ENCODE measurements at regions not wholly inside any gene's neighbourhood (a gene's known extent, or its start where the extent isn't known, plus 50 kb on each side); places are given as distances from the start of the nearest gene placed in this dataset.

GRCh38 chr5:29780401-29780800 is 1413.1 kb upstream of the CDH6 start:
- no peak for DNase-seq

DNA sequence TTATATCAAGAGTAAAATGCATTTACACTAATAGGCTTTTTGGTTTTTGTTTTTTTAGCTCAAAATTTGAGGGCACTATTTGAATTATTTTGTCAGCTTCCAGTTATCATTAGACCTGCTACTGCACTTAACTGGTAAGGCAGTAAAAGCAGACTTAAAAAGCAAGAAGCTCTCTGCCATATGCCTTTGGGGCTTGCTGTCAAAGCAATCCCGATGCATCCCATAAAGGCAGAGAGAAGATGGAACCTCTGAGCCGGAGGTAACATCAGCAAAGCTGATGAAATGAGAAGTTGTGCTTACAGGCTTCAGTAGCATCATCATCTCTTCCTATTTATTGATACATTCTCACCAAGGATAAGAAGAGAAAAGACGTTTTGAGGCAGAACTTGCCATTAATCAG is 1414.3 kb upstream of the CDH6 start:
- no peak for DNase-seq

- DNase-seq = no peak
Observed at GRCh38 chr5:29777373-29777772, 1416.1 kb upstream of the CDH6 start.

DNA sequence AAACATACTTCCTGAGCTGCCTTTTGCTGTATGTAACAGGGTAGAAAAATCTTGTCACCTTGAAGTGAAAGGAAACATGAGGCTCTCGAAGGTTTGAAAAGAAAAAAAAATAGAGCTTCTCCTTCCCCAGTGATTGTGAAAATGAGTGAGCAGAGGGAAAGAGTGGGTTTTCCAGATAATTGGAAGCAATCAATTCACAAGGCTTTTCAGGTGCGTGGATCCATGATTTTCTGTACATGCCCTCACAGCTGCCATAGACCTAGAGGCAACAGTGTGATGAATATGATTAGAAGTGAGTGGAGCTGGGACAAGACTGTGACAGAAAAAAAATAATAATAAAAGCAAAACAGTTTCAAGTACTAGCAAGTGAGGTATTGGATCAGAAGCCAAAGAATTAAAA is 1422.5 kb upstream of the CDH6 start:
- DNase-seq = no peak

DNA sequence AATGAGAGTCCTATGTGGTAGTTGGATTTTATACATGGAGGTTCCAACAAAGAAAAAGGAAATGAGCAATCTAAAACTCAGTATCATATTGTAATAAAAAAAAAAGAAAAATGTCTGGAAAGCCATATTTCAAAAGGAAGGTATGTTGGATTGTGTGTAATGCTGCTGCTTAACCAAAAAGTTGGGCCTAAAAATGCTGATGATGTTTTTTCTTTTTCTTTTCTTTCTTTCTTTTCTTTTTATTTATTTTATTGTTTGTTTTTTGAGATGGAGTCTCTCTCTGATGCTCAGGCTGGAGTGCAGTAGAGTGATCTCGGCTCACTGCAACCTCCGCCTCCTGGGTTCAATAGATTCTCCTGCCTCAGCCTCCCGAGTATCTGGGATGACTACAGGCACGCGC is 1424.0 kb upstream of the CDH6 start:
- no peak for DNase-seq

GRCh38 chr5:29758986-29759421 is 1434.5 kb upstream of the CDH6 start:
- no peak for DNase-seq

GRCh38 chr5:29750453-29750852 is 1443.0 kb upstream of the CDH6 start:
- no peak for DNase-seq

DNA sequence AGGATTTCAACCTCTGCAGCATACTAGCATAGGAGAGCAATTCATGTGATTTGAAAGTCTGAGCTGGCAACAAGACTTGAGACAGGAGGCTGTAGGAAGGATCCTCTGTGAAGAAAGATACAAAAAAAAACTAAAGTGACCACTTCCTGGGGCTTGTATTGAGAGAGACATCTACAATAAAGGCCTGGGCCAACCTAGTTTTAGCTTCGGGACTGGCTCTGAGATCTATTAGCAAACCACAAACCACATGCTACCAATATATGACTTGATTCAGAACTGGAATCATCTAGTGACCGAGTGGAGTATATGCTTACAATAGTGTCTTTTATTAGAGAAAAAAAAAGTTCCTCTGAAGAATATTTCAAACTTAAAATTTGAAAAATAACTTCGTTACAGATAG is 1448.9 kb upstream of the CDH6 start:
- no peak for DNase-seq

GRCh38 chr5:29720954-29721353 is 1472.5 kb upstream of the CDH6 start:
- no peak for DNase-seq

DNA sequence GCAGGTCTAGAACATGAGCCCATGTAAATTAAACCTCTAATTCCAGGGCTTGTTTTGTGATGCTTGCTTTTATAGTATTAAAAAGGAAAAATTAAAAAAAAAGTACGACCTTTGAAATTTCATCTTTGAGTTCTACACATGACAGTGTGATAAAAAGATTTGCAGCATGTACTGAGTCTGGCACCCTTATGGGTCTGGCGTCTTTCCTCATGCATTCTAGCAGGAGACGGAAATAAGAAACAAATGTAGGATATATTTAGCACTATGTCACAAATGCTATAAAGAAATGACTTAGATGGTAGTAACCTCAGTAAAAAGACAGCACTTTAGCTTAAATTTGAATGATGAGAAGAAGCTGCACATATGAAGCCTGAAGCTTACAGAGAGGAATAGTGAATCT is 1474.3 kb upstream of the CDH6 start:
- no peak for DNase-seq

GRCh38 chr5:29715167-29715566 is 1478.3 kb upstream of the CDH6 start:
- no peak for DNase-seq

DNA sequence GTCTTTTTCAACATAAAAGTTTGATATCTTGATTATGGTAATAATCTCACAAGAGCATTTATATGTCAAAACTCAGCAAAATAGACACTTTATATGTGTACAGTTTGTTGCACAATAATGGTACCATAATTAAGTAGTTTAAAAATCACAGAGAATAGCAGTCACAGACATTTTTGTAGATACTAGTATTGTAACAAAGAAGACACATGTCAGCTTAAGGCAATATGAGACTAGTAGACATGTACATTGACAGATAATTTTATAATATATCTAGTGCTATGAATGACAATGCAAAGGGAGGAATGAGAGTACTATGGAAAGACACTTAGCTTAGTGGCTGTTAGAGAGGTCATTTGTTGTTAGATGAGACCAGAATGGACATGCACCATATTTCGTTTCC is 1490.6 kb upstream of the CDH6 start:
- no peak for DNase-seq

DNA sequence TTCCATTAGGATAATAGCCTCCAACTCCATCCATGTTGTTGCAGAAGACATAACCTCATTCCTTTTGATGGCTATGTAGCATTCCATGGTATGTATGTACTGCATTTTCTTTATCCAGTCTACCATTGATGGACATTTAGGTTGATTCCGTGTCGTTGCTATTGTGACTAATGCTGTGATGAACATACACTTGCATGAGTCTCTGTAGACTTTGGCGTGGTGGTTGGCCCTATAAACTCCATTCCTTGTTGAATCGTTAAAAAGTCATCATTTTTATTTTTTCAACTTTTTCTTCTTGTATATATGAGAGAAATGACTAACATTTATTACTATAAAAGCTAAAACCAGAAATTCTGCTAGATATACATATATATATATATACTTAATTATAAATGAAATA is 1491.9 kb upstream of the CDH6 start:
- no peak for DNase-seq

DNA sequence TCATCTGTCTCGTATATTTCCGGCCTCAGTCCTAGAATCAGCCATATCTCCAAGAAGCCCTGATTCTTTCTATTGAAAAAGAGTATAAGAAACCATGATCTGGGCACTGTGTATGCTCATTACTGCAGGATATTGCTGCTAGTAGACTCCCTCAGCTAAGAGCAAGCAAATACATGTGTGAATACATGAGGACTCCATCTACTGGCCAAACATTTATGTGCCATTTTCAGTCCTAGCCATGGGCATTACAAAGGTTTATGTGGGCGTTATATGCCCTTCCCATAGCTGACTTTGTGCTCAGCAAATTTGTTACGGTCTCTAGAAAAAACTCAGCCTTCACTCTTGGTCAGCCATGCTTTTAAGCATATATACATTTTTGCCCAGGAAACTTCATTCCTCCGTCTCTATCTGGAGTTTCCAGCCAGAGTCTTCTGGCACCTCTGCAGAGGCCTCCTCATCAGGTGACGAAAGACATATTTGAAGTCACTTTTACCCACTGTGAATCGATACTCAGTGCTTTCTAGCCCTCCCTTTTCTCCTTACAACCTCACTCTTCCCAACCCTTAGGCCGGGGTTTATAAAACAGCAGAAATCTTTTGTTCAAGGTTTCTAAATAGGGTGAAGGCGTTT is 1495.6 kb upstream of the CDH6 start:
- no peak for DNase-seq

DNA sequence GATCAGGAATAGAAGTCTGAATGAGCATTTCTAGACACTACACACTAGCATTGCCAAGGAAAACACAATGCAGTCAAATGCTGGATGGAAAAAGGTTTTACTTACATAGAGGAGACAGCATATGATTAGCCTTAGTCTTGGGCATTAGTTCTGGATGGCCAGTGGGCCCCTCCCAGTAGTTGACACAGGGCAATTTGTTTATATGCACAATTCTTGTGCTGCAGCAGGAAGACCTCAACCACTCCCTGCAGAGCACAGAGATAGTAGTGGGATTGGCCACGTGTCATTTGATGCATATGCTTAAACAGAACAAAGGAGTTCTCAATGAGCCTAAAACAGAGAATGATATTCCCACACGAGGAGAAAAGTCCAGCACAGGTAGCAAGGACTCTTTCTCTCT is 1496.2 kb upstream of the CDH6 start:
- no peak for DNase-seq

GRCh38 chr5:29672678-29673077 is 1520.8 kb upstream of the CDH6 start:
- DNase-seq = no peak

DNA sequence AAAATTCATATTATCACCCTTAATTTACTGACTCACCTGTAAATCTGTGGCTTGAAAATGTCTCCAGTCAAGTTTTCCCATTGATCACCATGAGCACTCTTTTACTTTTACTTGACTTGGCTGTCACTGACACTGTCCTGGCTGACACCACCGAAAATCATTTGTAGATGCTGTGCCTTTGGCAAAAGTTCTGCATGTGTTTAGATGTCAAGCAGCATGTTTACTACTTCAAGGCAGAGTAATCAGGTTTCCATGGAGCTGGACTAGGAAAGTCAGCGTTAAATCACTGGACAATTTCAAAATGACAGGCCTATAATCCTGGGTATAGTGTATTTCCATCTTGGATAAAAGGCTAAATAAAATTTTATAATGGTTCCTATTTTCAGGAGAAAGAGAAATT is 1530.6 kb upstream of the CDH6 start:
- DNase-seq = no peak

DNA sequence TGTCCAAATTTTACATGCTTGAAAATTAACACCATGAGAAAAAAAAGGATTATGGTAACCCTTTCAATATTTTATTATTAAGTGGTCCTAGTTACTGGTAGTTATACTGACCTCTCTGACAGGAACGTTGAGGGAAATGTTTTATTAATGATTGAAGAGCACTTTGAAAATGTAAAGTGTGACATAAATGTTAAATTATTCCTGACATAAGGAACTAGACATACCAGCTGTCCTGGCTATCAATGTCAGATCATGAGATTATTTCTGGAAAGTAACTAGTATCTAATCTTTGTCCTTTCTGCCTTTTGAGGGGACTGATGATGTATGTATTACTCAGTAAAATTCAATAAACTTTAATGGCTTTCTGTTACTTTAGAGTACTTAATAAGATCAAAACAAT is 1538.5 kb upstream of the CDH6 start:
- no peak for DNase-seq

- no peak for DNase-seq
Observed at GRCh38 chr5:29649321-29649720, 1544.2 kb upstream of the CDH6 start.

DNA sequence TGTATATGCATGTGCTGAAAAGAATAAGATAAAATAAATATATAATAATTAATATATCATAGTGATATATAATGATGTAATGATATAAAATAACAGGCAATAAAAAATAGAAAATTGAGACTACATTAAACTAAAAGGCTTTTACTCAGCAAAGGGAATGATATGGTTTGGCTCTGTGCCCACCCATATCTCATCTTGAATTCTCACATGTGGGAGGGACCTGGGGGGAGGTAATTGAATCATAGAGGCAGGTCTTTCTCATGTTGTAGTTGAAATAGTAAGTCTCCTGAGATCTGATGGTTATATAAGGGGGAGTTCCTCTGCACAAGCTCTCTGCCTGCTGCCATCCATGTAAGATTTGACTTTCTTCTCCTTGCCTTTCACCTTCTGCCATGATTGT is 1550.9 kb upstream of the CDH6 start:
- DNase-seq = no peak

DNA sequence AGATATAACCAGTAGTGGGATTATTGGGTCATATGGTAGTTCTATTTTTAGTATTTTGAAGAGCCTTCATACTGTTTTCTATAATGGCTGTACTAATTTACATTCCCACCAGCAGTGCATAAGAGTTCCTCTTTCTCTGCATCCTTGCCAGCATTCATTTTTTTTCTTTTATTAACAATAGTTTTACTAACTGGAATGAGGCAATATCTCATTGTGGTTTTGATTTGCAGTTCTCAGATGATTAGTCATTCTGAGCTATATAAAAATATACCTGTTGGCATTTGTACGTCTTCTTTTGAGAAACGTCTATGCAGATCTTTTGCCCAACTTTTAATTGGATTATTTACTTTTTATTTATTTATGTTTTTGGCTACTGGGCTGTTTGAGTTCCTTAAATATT is 1579.3 kb upstream of the CDH6 start:
- DNase-seq = no peak

DNA sequence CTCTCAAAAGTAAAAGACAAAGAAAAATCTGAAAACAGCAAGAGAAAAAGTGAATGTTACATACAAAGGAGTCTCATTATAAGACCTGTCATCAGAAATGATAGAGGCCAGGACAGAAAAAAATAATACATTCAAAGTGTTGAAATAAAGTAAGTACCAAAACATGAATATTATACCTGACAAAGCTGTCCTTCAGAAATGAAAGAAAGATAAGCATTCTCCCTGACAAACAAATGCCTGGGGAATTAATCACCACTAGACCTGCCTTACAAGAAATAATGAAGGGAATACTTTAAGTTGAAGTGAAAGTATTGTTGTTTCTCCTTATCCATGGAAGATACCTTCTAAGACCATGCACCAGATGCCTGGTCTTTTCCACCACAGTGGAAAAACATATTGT is 1605.2 kb upstream of the CDH6 start:
- no peak for DNase-seq

DNA sequence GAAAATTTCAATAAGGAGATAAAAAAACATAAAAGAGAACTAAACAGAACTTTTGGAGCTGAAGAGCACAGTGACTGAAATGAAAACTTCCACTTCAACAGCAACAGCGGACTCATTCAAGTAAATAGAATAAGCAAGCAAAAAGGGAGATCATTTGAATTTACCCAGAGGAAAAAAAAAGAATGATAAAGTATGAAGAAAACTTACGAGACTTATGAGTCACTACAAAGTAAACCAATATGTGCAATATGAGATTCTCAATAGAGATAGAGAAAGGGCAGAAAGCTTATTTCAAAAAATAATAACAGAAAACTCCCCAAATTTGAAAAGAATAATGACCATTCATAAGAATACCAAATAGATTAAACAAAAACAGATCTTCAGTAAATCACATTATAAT is 1605.7 kb upstream of the CDH6 start:
- DNase-seq = no peak

DNA sequence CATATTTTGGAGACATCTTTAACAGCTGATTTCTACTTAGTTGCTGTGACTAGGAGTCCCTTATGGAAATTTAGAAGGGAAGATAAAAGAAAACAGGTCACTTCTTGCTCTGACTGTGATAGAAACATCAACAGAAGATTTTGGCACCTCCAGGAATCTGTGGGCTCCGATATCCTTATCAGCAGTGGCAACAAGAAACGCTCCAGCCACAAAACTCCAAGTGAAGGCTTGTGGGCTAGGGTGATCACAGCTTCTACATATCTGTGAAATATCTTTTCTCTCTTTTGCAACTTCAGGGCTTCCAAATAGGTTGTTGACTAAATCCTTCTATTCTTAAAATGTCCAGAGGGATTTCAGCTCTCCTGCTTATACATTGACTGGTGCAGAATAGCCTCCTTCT is 1625.5 kb upstream of the CDH6 start:
- no peak for DNase-seq

- DNase-seq = no peak
Observed at GRCh38 chr5:29561564-29561963, 1631.9 kb upstream of the CDH6 start.

- no peak for DNase-seq
Observed at GRCh38 chr5:29550523-29550922, 1643.0 kb upstream of the CDH6 start.
